GM12873 (cell line): ENCODE measurements at regions not wholly inside any gene's neighbourhood (a gene's known extent, or its start where the extent isn't known, plus 50 kb on each side); places are given as distances from the start of the nearest gene placed in this dataset.

Experiments
- CTCF ChIP-seq: IDR thresholded peaks from 2 replicates; pipeline ENCODE4 v1.5.1; 2012; ENCODE audit warnings: low read depth, mild to moderate bottlenecking, moderate library complexity, low read length, control low read depth; ENCODE audit not compliant: insufficient read depth; ENCODE audit errors: missing control alignments

DNA sequence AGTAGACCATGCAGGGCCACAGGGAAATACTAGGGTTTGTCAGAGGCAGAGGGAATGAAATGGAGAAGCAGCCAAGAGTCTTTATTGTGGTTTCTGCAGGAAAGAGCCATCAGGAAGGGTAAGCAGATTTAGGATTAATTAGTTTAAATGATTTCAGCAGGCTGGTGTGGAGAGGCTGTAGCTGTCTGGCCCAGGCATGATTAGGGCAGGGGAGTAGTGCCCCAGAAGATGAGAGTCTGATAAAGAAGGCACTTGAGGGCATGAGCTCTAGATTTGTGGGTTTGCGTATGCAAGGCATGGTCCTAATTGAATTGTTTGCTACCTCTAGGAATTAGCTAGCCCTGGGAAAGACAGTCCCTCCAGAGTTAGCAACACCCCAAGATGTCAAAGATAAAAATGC, 484.6 kb upstream of the PLXNA2 start:
- TF ChIP-seq CTCF: no peak

DNA sequence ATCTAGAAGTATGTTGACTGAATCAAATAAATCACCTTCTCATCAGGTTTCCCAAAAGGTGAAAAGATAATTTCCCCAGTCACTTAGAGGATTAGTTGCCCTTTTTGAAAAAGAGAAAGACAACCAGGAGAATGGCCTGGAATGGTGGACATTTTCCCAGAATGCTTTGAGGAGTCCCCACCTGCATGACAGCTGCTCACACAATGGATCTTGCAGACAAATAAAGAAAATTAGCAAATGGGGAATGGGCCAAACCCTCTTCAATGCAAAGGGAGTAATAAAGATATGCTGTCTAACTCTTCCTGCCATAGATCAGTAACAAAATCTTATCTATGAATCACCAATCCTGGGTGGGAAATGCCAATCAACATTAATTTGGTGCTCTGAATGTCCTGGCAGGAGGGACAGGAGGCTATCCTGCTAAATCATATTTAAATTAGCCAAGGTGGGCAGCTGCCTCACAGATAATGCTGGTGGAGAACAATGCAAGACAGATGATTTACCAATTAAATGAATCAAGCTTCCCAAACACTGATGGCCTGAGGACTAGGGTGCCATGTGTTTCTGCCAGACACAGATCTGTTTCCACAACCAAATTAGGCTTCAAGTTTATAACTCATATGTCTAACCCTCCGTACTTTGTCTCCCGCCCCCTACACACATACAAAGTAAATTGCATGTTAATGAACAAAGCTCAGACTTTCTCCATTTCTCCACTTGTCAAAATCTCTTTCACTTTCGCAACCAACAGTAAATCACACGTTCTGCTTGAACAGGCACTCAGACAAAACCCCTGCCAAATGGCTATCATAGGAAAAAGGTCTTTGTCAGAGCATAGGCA, 488.0 kb upstream of the PLXNA2 start:
- no peak for TF ChIP-seq CTCF

DNA sequence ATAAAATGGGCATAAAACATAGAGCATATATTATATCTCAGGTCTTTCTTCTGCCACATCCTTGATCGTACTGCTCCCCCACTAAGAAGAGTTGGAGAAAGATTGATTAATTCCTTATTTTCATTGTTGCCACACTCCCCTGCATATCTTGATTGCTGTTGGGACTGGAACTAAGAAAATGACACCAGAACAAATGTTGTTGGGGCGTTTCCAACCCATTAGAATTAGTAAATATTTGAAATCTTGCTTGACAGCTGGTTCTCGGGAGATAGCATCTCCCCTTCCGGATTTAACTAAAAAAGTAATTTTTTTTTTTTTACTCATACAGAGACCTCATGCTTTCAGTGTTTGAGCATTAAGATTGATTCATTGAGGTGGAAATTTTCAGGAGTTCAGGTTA, 493.0 kb upstream of the PLXNA2 start:
- no peak for TF ChIP-seq CTCF

- TF ChIP-seq CTCF: peak; percentile 17
Measured at GRCh38 chr1:208737922-208738321, 493.7 kb upstream of the PLXNA2 start.

- no peak for TF ChIP-seq CTCF
Measured at GRCh38 chr1:208741296-208741695, 497.1 kb upstream of the PLXNA2 start.

DNA sequence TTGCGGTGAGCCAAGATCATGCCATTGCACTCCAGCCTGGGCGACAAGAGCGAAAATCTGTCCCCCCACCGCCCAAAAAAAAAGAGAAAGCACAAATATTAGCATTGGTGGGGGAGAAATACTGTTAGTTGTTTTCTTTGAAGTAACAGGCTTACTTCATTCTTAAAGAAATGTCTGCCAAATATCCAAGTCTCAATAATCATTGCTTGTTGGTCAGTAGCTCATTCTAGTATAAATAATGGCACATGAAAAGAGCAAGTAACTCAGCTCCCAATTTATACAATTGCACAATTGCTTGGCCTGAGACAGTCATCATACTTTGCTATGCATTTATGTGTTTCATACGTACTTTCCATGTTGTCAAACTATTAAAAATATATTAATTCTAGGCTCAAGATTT, 499.2 kb upstream of the PLXNA2 start:
- TF ChIP-seq CTCF: no peak

GRCh38 chr1:208747979-208748378, 503.8 kb upstream of the PLXNA2 start:
- no peak for TF ChIP-seq CTCF
